ENCODE measurements at regions not wholly inside any gene's neighbourhood (a gene's known extent, or its start where the extent isn't known, plus 50 kb on each side); places are given as distances from the start of the nearest gene placed in this dataset.

GRCh38 chr6:142683714-142684141, 261.2 kb downstream of the HIVEP2 start:
- no peak for DNase-seq

GRCh38 chr6:142684371-142684770, 260.6 kb downstream of the HIVEP2 start:
- no peak for DNase-seq

GRCh38 chr6:142685852-142686506, 259.0 kb downstream of the HIVEP2 start:
- no peak for DNase-seq

DNA sequence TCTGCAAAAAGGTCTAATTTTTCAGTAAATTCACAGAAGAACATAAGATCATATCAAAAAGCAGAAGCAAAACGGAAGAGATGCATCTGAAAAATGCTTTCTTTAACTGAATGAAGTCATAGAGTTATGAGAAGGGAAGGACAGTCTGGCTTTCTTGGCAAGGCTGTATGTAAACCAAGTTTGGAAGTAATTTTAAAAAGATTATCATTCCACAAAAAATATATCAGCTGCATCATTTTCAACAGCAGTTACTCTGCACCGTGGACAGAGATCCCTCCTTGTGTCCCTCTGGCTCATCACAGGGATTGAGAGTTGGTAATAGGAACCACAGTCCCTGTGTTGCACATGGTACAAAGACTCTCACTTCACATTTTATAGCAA, 258.5 kb downstream of the HIVEP2 start:
- no peak for DNase-seq

DNA sequence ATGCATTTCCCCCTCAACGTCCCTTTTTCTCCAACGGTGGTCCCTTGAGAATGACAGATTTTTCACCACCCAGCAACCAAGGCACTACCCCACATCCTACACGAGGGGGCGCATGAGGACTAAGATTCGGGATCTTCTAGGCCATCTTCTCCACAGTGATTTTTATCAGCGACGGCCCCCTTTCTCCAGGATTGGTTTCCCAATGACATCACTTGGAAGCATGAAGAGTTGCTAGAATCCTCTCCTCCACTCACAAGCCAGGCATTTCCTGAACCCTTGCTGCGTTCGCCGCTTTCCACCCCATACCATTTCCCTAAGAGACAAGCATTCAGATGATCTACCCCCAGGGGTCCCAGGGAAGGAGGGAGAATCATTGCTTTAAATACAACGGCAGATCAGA, 252.0 kb downstream of the HIVEP2 start:
- DNase-seq, result peak; percentile 72

- DNase-seq, result no peak
Measured at GRCh38 chr6:142693441-142693840, 251.5 kb downstream of the HIVEP2 start.

GRCh38 chr6:142694054-142694453, 250.9 kb downstream of the HIVEP2 start:
- peak; percentile 45 for DNase-seq

- DNase-seq, result no peak
Measured at GRCh38 chr6:142695016-142695415, 250.0 kb downstream of the HIVEP2 start.

DNA sequence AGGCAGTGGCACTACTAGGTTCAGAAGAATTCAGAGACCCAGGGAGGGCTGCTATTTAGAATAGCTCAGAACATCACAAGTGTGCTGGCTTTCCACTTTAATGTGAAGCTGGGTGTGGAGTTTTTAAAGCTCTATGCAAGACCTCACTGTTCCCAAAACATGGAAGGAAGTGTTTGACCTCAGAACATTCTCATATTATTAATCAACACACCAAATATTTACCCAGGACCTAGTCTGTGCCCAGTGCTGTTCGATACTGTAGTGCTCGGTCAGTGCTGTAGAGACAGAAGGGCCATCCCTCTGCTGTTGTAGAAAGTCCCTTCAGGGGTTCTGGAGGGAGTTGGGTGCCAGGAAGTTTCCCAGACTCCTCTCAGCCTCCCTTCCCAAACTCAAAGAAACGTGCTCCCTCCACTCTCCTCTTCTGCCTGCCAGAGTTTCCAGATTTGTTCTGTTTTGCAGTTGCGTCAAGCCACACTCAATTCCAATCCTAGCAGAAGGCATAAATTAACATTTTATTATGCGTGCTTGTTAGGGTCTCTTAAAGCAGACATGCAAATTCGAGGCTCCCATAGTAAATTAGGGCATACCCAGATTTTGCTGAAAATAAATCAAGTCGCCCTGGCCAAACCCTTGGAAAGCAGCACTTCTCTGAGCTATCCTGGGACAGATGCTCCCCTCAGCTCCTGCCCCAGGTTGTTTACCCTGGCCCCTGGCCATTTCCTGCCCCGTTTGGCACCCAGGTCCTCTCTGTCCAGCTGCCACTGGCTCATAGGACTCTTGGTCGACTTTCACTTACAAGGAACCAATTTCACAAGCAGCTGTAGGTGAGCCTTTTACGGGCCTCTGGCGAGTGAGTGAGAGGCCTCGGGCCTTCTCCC, 248.6 kb downstream of the HIVEP2 start:
- DNase-seq, result no peak

GRCh38 chr6:142697001-142697335, 248.0 kb downstream of the HIVEP2 start:
- no peak for DNase-seq

- no peak for DNase-seq
Measured at GRCh38 chr6:142697922-142698321, 247.1 kb downstream of the HIVEP2 start.

DNA sequence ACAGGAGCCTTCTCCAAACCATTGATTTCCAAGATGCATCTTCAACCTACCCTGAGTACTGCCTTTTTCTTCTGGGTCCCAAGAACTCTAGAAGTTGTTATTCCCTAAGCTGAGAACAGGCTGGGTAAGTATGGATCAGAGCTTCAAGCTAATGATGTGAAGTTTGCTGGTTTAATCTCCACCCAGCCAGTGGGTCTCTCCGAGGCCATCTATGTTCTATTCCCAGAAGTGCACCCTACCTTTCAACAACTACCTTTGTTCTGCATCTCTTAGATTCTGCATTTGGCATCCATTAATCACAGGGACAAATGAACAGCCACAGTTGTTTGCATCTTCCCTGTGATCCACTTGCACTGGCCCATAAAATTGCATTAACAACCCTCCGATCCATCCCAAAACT, 246.2 kb downstream of the HIVEP2 start:
- DNase-seq, result peak; percentile 25

GRCh38 chr6:142699391-142699790, 245.6 kb downstream of the HIVEP2 start:
- DNase-seq, result no peak

DNA sequence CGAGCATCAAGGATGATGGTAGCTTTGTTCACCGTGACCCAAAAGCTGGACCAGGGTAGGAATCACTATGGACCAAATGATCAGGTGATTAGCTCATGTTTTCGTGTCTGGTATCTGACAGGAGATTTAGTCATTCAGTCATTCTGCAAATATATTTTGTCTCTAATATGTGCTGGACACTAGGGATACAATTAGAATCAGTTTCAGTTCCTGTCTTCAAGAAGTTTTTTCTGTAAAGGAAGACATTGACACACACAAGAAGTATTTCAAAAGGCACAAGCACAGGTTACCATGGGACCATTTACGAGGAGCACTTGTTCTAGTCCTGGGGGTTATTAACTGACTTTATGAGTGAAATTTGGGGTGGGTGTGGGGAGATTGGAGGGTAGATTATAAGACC, 244.9 kb downstream of the HIVEP2 start:
- DNase-seq, result no peak

DNA sequence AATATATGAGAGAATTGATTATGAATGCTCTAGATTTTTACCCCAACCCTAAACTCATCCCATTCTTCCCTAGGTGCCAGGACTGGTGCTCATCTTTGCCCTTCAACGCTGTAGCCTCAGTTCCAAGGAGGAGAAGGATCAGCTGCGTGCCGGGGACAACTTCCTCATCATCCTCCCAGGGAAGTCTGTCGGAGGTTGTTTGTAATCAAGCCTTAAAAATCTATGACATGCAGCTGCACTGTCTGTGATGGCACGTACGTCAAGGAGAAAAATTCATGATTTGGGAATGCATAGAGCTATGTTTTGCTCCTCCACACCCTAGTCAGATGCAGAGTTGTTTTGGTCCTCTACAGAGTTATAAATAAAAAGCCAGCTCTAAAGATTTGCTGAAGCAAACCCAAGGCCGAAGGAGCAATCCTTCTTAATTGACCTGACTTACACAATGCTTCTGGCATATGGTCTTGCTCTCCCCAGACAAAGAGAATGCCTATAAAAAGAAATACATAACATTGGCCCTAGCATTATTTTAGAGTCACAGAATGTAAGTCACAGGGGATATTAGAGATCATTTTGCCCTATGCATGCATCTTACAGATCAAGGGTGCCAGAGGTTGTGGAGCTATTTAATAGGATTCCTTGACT, 244.2 kb downstream of the HIVEP2 start:
- no peak for DNase-seq
